HEK293T (cell line): ENCODE measurements at regions not wholly inside any gene's neighbourhood (a gene's known extent, or its start where the extent isn't known, plus 50 kb on each side); places are given as distances from the start of the nearest gene placed in this dataset.
A peak's percentile ranks its signal among the peaks of the same experiment; 100 is the strongest.

ENCODE experiments used
- CTCF ChIA-PET: fragments of 350-600 bp; formaldehyde crosslinking; extraction: SDS; loops from one replicate; lab custom pipeline; 2021; ENCODE audit warnings: antibody characterized with exemption, inconsistent platforms; lab: Yijun Ruan, JAX
- POLR2A ChIA-PET: fragments of 350-600 bp; formaldehyde crosslinking; extraction: SDS; loops from one replicate; lab custom pipeline; 2020; ENCODE audit warnings: antibody characterized with exemption, inconsistent platforms; lab: Yijun Ruan, JAX
- DNase-seq: peaks from one replicate; pipeline ENCODE4 v3.0.0; 2012; ENCODE audit warnings: mixed read lengths; ENCODE audit errors: extremely low spot score
- ARNT ChIP-seq: fragments of 450-650 bp; IDR thresholded peaks from 2 replicates; pipeline ENCODE4 v1.6.1; 2017; ENCODE audit warnings: mild to moderate bottlenecking
- BHLHE40 ChIP-seq: fragments of 450-650 bp; IDR thresholded peaks from 2 replicates; pipeline ENCODE4 v1.6.1; 2016; ENCODE audit warnings: mild to moderate bottlenecking, moderate library complexity, borderline replicate concordance
- CTBP1 ChIP-seq: fragments of 450-650 bp; IDR thresholded peaks from 2 replicates; pipeline ENCODE4 v1.6.1; 2016; ENCODE audit warnings: borderline replicate concordance
- ELF4 ChIP-seq: fragments of 450-650 bp; IDR thresholded peaks from 2 replicates; pipeline ENCODE4 v1.6.1; 2017; ENCODE audit warnings: antibody characterized with exemption
- FOXA1 ChIP-seq: fragments of 450-650 bp; IDR thresholded peaks from 2 replicates; pipeline ENCODE4 v1.6.1; 2016; ENCODE audit warnings: mild to moderate bottlenecking
- FOXK2 ChIP-seq: fragments of 450-650 bp; IDR thresholded peaks from 2 replicates; pipeline ENCODE4 v1.6.1; 2016; ENCODE audit warnings: mild to moderate bottlenecking
- FOXM1 ChIP-seq: fragments of 450-650 bp; IDR thresholded peaks from 2 replicates; pipeline ENCODE4 v1.6.1; 2017; ENCODE audit warnings: mild to moderate bottlenecking, borderline replicate concordance
- HDGF ChIP-seq: fragments of 450-650 bp; IDR thresholded peaks from 2 replicates; pipeline ENCODE4 v1.6.1; 2017; ENCODE audit warnings: antibody characterized with exemption, borderline replicate concordance
- L3MBTL2 ChIP-seq: fragments of 450-650 bp; conservative IDR thresholded peaks from 2 replicates; pipeline ENCODE4 v1.6.1; 2016; ENCODE audit warnings: mild to moderate bottlenecking
- LEF1 ChIP-seq: fragments of 450-650 bp; IDR thresholded peaks from 2 replicates; pipeline ENCODE4 v1.6.1; 2017; ENCODE audit warnings: mild to moderate bottlenecking, borderline replicate concordance
- NFRKB ChIP-seq: fragments of 450-650 bp; IDR thresholded peaks from 2 replicates; pipeline ENCODE4 v1.6.1; 2016; ENCODE audit warnings: mild to moderate bottlenecking, moderate library complexity
- PKNOX1 ChIP-seq: fragments of 450-650 bp; IDR thresholded peaks from 2 replicates; pipeline ENCODE4 v1.6.1; 2016
- SP1 ChIP-seq: fragments of 450-650 bp; IDR thresholded peaks from 2 replicates; pipeline ENCODE4 v1.6.1; 2017
- SUZ12 ChIP-seq: fragments of 450-650 bp; IDR thresholded peaks from 2 replicates; pipeline ENCODE4 v1.6.1; 2016; ENCODE audit warnings: mild to moderate bottlenecking
- TARDBP ChIP-seq: fragments of 450-650 bp; IDR thresholded peaks from 2 replicates; pipeline ENCODE4 v1.6.1; 2016
- ZNF384 ChIP-seq: fragments of 450-650 bp; IDR thresholded peaks from 2 replicates; pipeline ENCODE4 v1.6.1; 2016

DNA sequence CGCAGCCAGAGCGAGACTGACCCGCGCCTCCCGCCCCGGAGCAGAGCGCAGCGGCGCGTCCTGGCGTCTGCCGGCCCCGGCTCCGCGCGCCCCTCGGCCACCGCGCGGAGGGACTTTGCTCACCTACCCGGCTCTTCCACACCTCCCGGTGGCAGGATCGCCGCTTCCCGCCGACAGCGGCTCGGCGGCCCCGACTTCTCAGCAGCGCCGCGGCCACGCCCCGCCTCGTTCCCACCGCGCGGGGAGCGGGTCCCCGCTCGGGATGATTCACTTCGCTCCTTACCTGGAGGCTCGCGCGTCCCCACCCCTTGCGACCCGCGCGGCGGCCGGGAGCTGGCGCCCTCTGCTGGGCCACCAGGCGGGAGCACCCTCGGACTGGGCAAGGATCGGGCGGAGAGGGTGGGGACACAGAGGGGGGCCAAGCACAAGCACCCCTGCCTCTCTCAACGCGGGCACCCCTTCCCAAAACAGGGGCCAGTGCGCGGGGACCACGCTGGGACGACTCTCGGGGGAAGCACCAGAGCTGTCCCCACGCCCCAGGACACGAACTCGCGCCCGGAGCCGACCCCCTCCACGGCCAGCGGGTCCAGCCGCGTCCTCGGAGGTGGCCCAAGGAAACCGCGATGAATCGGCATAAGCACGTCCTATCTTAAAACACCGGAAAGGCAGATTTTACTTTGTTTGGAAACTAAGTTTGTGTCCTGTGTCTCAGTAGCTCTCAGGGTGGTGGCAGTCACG is 101.0 kb upstream of the SVIL start:
- TF ChIP-seq ZNF384: no peak
- TF ChIP-seq CTBP1: peak; percentile 49; the same call in 1 of the 2 replicates
- TF ChIP-seq L3MBTL2: no peak
- TF ChIP-seq PKNOX1: no peak
- ChIA-PET POLR2A (interaction anchor here (0.6 to 1.1 kb wide), 3 partner anchors 87 to 200 kb away, joined by 3 read pairs; no protein-coding TSS in a partner anchor), CTCF (interaction anchor here (0.9 to 1.6 kb wide), 3 partner anchors 11 to 90 kb away, joined by 3 to 4 read pairs (median 3); no protein-coding TSS in a partner anchor)
- DNase-seq: peak; percentile 76

DNA sequence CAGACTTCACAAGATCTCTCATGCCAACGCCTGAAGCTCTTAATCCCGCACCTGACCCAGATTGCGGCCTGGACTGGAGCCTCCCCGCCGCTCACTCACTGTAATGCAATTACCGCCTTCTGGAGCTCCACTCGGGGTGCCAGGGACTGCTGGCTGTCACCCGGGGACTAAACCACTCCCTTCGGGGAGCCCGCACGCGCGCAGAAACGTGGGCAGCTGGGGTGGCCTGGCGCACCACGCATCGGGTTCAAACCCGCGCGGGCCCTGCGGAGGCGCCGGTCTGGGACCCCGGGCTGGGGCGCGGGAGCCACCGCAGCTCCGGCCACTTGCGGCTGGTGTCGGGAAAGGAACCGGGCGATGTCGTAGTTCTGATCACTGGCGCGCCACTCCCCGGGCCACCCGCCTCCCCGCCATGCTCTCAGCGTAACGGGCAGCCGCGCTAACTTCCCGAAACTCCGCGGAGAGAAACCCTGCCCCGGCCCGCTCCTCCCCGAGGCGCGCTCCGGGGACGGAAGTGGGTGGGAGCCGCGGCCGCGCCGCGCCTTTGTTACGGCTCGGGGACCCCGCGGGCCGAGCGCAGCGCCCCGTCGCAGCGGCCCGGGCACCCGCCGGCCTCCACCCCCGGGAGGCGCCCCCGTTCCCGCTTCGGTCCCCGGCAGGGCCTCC is 100.3 kb upstream of the SVIL start:
- CTCF ChIA-PET: interaction anchor here (0.6 to 1.6 kb wide), 3 partner anchors 11 to 57 kb away, joined by 3 read pairs; no protein-coding TSS in a partner anchor
- TF ChIP-seq LEF1 (no peak), CTBP1 (no peak), SUZ12 (no peak), FOXM1 (no peak), L3MBTL2 (no peak), TARDBP (no peak), ELF4 (no peak), SP1 (no peak), NFRKB (no peak), FOXA1 (no peak), HDGF (no peak), ZNF384 (no peak), FOXK2 (no peak)
- POLR2A ChIA-PET: interaction anchor here (1.0 kb wide), 1 partner anchor 46 kb away, joined by 4 read pairs; no protein-coding TSS in a partner anchor
- peak; percentile 31 for DNase-seq

DNA sequence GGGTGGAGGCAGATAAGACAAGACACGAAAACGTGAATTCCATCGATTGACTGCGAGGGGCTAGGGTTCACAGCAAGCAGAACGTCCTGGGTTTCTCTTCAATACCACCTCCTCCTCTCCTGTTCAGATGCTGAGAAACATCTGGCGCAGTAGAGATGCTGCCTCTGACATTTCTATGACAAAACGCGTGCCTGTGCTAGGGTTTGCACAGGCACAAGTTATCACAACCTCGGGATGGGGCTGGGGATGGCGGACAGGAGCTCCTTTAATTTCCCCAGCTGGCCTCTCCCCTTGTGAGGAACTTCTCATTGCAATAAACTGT is 99.8 kb upstream of the SVIL start:
- DNase-seq: no peak
- no peak for TF ChIP-seq SP1
- TF ChIP-seq ARNT: no peak
- no peak for TF ChIP-seq BHLHE40
- no peak for TF ChIP-seq L3MBTL2
- TF ChIP-seq FOXM1: no peak
- TF ChIP-seq LEF1: no peak
- POLR2A ChIA-PET: interaction anchor here (1.0 kb wide), 1 partner anchor 46 kb away, joined by 4 read pairs; no protein-coding TSS in a partner anchor
- CTCF ChIA-PET: interaction anchor here (0.6 kb wide), 2 partner anchors 18 to 57 kb away, joined by 3 read pairs; no protein-coding TSS in a partner anchor

DNA sequence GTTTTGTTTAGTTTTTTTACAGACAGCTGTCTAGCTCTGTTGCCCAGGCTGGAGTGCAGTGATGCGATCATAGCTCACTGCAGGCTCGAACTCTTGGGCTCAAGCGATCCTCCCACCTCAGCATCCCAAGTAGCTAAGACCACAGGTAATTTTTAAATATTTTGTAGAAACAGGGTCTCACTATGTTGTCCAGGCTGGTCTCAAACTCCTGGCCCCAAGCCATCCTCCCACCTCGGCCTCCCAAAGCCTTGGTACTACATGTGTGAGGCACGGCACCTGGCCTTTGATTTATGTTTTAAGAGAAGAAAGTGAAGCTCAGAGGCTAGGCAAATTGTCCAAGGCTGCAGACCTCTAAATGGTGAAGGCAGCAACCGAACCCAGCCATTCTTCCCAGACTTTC is 98.6 kb upstream of the SVIL start:
- POLR2A ChIA-PET: no interaction called here
- TF ChIP-seq HDGF (no peak), ARNT (no peak), L3MBTL2 (no peak), BHLHE40 (no peak), CTBP1 (no peak)
- no peak for DNase-seq
- CTCF ChIA-PET: interaction anchor here (0.5 to 1.3 kb wide), 4 partner anchors 42 to 219 kb away, joined by 3 to 4 read pairs (median 4); no protein-coding TSS in a partner anchor

DNA sequence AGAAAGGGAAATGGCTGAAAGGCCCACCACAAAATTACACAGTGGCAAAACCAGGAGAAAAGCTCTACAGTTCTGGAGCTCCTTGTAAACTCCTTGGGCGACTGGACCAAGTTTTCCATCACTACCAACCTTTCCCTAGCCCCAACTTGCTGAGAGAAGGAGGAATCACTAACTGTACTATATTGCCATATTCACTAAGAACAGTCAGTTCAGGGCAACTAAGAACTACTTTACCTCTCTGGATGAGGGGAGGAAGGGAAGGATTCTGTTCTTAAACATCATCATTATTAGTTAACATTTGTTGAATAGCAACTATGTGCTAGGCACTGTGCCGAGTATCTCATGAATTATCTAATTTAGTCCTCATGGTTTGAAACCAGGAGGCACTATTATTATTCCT is 98.1 kb upstream of the SVIL start:
- ChIA-PET POLR2A (no interaction called here), CTCF (interaction anchor here (0.5 to 1.3 kb wide), 4 partner anchors 42 to 1285 kb away, joined by 3 to 5 read pairs (median 4); no protein-coding TSS in a partner anchor)
- DNase-seq: no peak
- no peak for TF ChIP-seq TARDBP
- no peak for TF ChIP-seq FOXM1
- TF ChIP-seq SUZ12: no peak
- TF ChIP-seq PKNOX1: no peak
- no peak for TF ChIP-seq SP1

- ChIA-PET POLR2A (no interaction called here), CTCF (no interaction called here)
- DNase-seq: no peak
- TF ChIP-seq PKNOX1 (no peak), L3MBTL2 (no peak), SUZ12 (no peak), FOXM1 (no peak), BHLHE40 (no peak), NFRKB (no peak), SP1 (no peak), TARDBP (no peak), HDGF (no peak), FOXK2 (no peak), FOXA1 (no peak), ZNF384 (no peak), LEF1 (no peak), CTBP1 (no peak), ELF4 (no peak), ARNT (no peak)
These were observed 97.0 kb upstream of the SVIL start for GRCh38 chr10:29731760-29732159.
